ENCODE measurements at regions not wholly inside any gene's neighbourhood (a gene's known extent, or its start where the extent isn't known, plus 50 kb on each side); places are given as distances from the start of the nearest gene placed in this dataset.

DNA sequence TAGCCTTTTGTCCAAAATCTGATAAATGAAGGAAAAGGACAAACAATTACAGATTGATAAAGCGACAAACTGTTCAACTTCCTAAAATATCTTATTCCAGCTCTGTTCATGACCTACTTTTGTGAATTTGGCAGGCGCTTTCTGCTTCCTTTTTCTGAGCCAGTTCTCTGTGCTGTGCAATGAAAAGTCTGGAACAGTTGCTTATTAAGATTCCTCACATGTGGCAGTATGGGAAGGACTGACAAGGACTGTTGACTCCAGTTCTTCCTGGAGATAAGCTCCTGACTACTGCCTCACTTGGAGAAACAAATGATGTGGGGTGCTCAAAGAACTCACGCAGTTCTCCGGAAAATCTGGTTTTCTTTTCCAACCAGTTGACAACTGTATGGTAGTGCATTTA is 58.3 kb upstream of the ANP32D start:
- no peak for TF ChIP-seq POLR2A (IDR thresholded peaks at IDR 0.05)
- TF ChIP-seq, protein P1, sequence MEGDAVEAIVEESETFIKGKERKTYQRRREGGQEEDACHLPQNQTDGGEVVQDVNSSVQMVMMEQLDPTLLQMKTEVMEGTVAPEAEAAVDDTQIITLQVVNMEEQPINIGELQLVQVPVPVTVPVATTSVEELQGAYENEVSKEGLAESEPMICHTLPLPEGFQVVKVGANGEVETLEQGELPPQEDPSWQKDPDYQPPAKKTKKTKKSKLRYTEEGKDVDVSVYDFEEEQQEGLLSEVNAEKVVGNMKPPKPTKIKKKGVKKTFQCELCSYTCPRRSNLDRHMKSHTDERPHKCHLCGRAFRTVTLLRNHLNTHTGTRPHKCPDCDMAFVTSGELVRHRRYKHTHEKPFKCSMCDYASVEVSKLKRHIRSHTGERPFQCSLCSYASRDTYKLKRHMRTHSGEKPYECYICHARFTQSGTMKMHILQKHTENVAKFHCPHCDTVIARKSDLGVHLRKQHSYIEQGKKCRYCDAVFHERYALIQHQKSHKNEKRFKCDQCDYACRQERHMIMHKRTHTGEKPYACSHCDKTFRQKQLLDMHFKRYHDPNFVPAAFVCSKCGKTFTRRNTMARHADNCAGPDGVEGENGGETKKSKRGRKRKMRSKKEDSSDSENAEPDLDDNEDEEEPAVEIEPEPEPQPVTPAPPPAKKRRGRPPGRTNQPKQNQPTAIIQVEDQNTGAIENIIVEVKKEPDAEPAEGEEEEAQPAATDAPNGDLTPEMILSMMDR (IDR thresholded peaks at IDR 0.05), result no peak
